ENCODE measurements at regions not wholly inside any gene's neighbourhood (a gene's known extent, or its start where the extent isn't known, plus 50 kb on each side); places are given as distances from the start of the nearest gene placed in this dataset.

DNA sequence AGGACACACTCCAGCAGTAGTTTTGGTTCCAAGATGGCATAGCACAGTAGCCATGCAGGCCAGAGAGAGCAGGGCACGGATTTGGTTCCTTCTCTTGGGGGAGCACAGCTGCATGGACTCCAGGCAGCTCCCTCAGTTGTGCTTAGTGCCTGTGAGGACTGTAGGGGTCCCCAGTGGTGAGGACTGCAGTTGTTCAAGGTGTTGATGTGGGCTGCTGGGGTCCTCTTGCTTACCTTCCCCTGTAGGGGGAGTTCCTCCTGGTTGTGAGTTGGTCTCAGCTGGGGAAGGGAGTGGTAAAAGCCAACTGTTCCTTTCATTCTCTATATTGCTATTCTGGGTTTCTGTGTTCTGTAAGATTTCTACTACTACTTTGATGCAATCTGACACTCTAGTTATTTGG lies 606.5 kb downstream of the MAGEB5 start:
- no peaks in the 10 kb centered on the region for H3K27me3 ChIP-seq (ENCODE audit: control insufficient read depth, insufficient read depth, low read length)
- no peak overlapping the region for H3K27ac ChIP-seq (ENCODE audit: low read depth, low read length)
- no peaks in the 10 kb centered on the region; the same call in none of the 2 replicates for H3K9me3 ChIP-seq (ENCODE audit: control insufficient read depth, insufficient read depth, low read length)
- ChIA-PET CTCF (no interaction called here), POLR2A (no interaction called here)
- no peak overlapping the region for H3K4me3 ChIP-seq (ENCODE audit: low read depth, low read length)
- no peak for DNase-seq (ENCODE audit: low read depth, low spot score)
- TF ChIP-seq, protein P1, sequence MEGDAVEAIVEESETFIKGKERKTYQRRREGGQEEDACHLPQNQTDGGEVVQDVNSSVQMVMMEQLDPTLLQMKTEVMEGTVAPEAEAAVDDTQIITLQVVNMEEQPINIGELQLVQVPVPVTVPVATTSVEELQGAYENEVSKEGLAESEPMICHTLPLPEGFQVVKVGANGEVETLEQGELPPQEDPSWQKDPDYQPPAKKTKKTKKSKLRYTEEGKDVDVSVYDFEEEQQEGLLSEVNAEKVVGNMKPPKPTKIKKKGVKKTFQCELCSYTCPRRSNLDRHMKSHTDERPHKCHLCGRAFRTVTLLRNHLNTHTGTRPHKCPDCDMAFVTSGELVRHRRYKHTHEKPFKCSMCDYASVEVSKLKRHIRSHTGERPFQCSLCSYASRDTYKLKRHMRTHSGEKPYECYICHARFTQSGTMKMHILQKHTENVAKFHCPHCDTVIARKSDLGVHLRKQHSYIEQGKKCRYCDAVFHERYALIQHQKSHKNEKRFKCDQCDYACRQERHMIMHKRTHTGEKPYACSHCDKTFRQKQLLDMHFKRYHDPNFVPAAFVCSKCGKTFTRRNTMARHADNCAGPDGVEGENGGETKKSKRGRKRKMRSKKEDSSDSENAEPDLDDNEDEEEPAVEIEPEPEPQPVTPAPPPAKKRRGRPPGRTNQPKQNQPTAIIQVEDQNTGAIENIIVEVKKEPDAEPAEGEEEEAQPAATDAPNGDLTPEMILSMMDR (IDR thresholded peaks at IDR 0.05; ENCODE audit: low read depth, low read length), result no peak

DNA sequence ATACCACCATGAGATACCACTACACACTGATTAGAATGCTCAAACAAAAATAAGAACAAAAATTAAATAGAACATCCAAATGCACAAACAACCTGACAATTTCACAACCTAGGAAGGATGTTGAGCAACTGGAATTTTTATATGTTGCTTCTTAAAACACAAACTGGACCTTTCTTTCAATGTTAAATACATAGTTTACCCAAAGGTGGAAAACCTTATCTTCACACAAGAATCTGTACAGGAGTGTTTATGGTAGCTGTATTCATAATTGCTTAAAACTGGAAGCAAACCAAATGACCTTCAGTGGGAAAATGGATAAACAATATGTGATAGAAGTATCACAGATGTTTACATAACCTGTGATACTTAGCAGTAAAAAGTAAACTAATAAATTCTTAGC lies 573.8 kb downstream of the MAGEB5 start:
- DNase-seq (ENCODE audit: low read depth, low spot score), result no peak
- CTCF ChIA-PET, result no interaction called here
- TF ChIP-seq, protein P1 (IDR thresholded peaks at IDR 0.05; ENCODE audit: low read depth, low read length), result no peak

DNA sequence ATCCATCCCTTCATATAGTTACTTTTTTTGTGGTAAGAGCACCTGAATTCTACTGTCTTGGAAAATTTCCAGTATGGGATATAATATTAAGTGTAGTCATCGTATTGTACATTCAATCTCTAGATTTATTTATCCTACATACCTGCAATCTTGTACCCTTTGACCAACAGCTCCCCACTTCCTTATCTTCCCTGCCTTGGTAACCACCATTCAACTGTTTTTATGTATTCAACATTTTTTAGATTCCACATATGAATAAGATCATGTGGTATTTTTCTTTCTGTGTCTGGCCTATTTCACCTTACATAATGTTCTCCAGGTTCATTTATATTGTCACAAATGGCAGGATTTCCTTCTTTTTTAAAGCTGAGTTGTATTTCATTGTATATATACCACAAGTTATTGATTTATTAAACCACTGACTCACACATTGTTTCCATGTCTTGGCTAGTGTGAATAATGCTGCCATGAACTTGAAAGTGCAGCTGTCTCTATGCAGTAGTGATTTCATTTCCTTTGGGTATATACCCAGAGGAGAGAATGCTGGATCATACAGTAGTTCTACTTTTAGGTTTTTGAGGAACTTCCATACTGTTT lies 572.5 kb downstream of the MAGEB5 start:
- CTCF ChIA-PET, result no interaction called here
- no peaks in the 10 kb centered on the region for H3K27me3 ChIP-seq (ENCODE audit: control insufficient read depth, insufficient read depth, low read length)
- TF ChIP-seq, protein P1 (IDR thresholded peaks at IDR 0.05; ENCODE audit: low read depth, low read length), result no peak
- no peak overlapping the region for H3K4me3 ChIP-seq (ENCODE audit: low read depth, low read length)
- no peak overlapping the region for H3K27ac ChIP-seq (ENCODE audit: low read depth, low read length)
- POLR2A ChIA-PET, result no interaction called here
- H3K9me3 ChIP-seq (ENCODE audit: control insufficient read depth, insufficient read depth, low read length), result no peaks in the 10 kb centered on the region
- no peak for DNase-seq (ENCODE audit: low read depth, low spot score)

More for the DNA sequence above, 573.8 kb downstream of the MAGEB5 start:
- Histone ChIP-seq H3K27me3 (ENCODE audit: control insufficient read depth, insufficient read depth, low read length) (no peaks in the 10 kb centered on the region), H3K4me3 (ENCODE audit: low read depth, low read length) (no peak overlapping the region), H3K9me3 (ENCODE audit: control insufficient read depth, insufficient read depth, low read length) (no peaks in the 10 kb centered on the region), H3K27ac (ENCODE audit: low read depth, low read length) (no peak overlapping the region)
- POLR2A ChIA-PET, result no interaction called here

DNA sequence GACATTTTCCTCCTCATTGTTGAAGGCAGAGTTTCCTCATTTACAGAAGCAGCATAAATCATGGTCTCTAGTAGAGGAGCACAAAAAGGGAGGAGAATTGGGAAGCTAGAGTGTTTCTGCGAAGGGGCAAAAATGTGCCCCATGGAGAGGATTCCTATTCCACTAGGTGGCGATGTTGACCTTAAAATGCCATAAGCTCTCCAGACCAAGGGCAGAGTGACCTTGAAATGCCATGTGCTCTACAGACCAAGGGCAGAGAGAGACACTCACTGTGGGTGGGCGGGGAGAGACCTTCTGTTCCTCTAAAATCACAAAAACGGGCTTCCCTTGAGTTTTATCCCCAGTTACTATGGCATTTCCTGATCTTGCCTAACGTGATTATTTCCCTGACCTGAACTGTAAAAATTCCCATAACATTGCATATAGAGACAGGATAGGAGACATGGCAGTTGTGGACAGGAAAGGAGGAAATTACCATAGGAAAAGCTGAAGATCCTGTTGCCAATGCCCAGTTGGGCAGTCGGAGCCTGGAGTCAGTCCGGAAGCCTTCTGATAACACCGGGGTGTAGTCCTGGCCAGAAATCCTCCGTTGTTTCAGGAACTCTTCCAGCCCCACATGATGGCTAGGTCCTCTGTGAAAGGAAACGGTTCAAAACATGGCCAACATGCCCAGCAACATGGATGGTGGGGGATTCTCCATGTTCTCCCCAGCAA lies 567.7 kb downstream of the MAGEB5 start:
- DNase-seq (ENCODE audit: low read depth, low spot score), result no peak
- TF ChIP-seq, protein P1 (IDR thresholded peaks at IDR 0.05; ENCODE audit: low read depth, low read length), result peak; percentile 12; the same call in 1 of the 2 replicates
- H3K4me3 ChIP-seq (ENCODE audit: low read depth, low read length), result no peak overlapping the region
- no peaks in the 10 kb centered on the region for H3K27me3 ChIP-seq (ENCODE audit: control insufficient read depth, insufficient read depth, low read length)
- POLR2A ChIA-PET, result no interaction called here
- CTCF ChIA-PET, result no interaction called here
- H3K27ac ChIP-seq (ENCODE audit: low read depth, low read length), result no peak overlapping the region
- H3K9me3 ChIP-seq (ENCODE audit: control insufficient read depth, insufficient read depth, low read length), result no peaks in the 10 kb centered on the region

DNA sequence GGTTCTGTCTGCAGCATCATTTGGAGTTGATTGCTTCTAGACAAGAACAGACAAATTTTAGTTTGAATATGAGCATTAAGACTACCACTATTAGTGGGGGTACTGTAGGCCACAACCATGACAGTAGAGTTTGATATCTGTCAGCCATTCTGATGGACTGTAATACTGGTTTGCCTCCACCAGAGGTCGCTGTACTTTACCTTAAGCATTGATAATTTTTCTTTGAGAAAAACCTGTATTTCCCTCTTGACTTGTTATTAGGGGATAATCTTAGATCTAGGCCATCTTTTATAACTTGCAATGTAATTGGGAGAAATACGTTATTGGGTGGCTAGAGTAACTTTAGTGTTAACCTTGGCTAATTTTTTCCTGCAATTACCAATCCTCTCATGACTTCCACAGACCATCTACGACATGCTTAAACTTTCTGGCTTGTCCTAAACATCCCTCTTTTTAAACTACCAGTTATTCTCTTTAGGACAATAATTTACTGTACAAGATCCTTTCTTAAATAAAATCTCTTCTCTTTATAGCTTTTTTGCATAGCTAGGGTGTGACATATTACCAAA lies 562.4 kb downstream of the MAGEB5 start:
- no peaks in the 10 kb centered on the region for H3K27me3 ChIP-seq (ENCODE audit: control insufficient read depth, insufficient read depth, low read length)
- ChIA-PET CTCF (no interaction called here), POLR2A (no interaction called here)
- no peak overlapping the region for H3K27ac ChIP-seq (ENCODE audit: low read depth, low read length)
- no peaks in the 10 kb centered on the region for H3K9me3 ChIP-seq (ENCODE audit: control insufficient read depth, insufficient read depth, low read length)
- no peak overlapping the region for H3K4me3 ChIP-seq (ENCODE audit: low read depth, low read length)
- TF ChIP-seq, protein P1 (IDR thresholded peaks at IDR 0.05; ENCODE audit: low read depth, low read length), result no peak
- no peak for DNase-seq (ENCODE audit: low read depth, low spot score)
